ENCODE measurements at regions not wholly inside any gene's neighbourhood (a gene's known extent, or its start where the extent isn't known, plus 50 kb on each side); places are given as distances from the start of the nearest gene placed in this dataset.

GRCh38 chr4:164529058-164529457 lies 224.9 kb upstream of the SMIM31 start:
- no peak overlapping the region for H3K9ac ChIP-seq (ENCODE audit: low read depth in 1 of 2, low read length in 2 of 2)
- no peaks in the 10 kb centered on the region for H3K9me3 ChIP-seq (ENCODE audit: control insufficient read depth in 4 of 4, low read length in 3 of 4)
- no peaks in the 10 kb centered on the region for H3K4me1 ChIP-seq (ENCODE audit: control insufficient read depth in 4 of 4, insufficient read depth in 4 of 4, low read length in 3 of 4)
- TF ChIP-seq JUND (IDR thresholded peaks at IDR 0.05) (no peak), ATF3 (IDR thresholded peaks at IDR 0.05) (no peak), YY1 (IDR thresholded peaks at IDR 0.05) (no peak), HNF4G (IDR thresholded peaks at IDR 0.05) (no peak), EGR1 (IDR thresholded peaks at IDR 0.05; ENCODE audit: low read depth in 2 of 2) (no peak)
- 72% methylated on average over 2 of the region's 2 CpGs for WGBS
- H3K4me3 ChIP-seq (ENCODE audit: low read depth in 1 of 3, low read length in 3 of 3): no peak overlapping the region
- no peaks in the 10 kb centered on the region for H3K36me3 ChIP-seq (ENCODE audit: control insufficient read depth in 4 of 4, insufficient read depth in 3 of 4, low read depth in 1 of 4, low read length in 3 of 4)
- no peak for DNase-seq (ENCODE audit: low spot score)
- no peak overlapping the region for H3K27ac ChIP-seq (ENCODE audit: low read depth in 1 of 2, low read length in 2 of 2)
- H3K27me3 ChIP-seq (ENCODE audit: control insufficient read depth in 4 of 4, insufficient read depth in 4 of 4, low read length in 3 of 4): peaks cover 0 to 2% (median 0%) of the 10 kb centered on the region in 4 donors

- Histone ChIP-seq H3K4me1 (ENCODE audit: control insufficient read depth in 4 of 4, insufficient read depth in 4 of 4, low read length in 3 of 4) (no peaks in the 10 kb centered on the region), H3K27me3 (ENCODE audit: control insufficient read depth in 4 of 4, insufficient read depth in 4 of 4, low read length in 3 of 4) (peaks cover 0 to 2% (median 0%) of the 10 kb centered on the region in 4 donors), H3K4me3 (ENCODE audit: low read depth in 1 of 3, low read length in 3 of 3) (no peak overlapping the region), H3K9me3 (ENCODE audit: control insufficient read depth in 4 of 4, low read length in 3 of 4) (no peaks in the 10 kb centered on the region), H3K36me3 (ENCODE audit: control insufficient read depth in 4 of 4, insufficient read depth in 3 of 4, low read depth in 1 of 4, low read length in 3 of 4) (no peaks in the 10 kb centered on the region), H3K9ac (ENCODE audit: low read depth in 1 of 2, low read length in 2 of 2) (no peak overlapping the region), H3K27ac (ENCODE audit: low read depth in 1 of 2, low read length in 2 of 2) (no peak overlapping the region)
- no peak for DNase-seq (ENCODE audit: low spot score)
- 81% methylated on average over 5 of the region's 5 CpGs for WGBS
- no peak for TF ChIP-seq HNF4G (IDR thresholded peaks at IDR 0.05)
- no peak for TF ChIP-seq ZBTB33 (IDR thresholded peaks at IDR 0.05)
- TF ChIP-seq JUND (IDR thresholded peaks at IDR 0.05): no peak
- no peak for TF ChIP-seq ATF3 (IDR thresholded peaks at IDR 0.05)
- TF ChIP-seq FOXA2 (IDR thresholded peaks at IDR 0.05): no peak
- no peak for TF ChIP-seq SP1 (IDR thresholded peaks at IDR 0.05)
- TF ChIP-seq CTCF (IDR thresholded peaks at IDR 0.05; ENCODE audit: low read depth, low read length, missing input control): no peak
- TF ChIP-seq FOXA1 (IDR thresholded peaks at IDR 0.05): no peak
- TF ChIP-seq REST (IDR thresholded peaks at IDR 0.05): no peak
- no peak for TF ChIP-seq TAF1 (conservative IDR thresholded peaks at IDR 0.05)
- no peak for TF ChIP-seq NR2F2 (IDR thresholded peaks at IDR 0.05)
- TF ChIP-seq YY1 (IDR thresholded peaks at IDR 0.05): no peak
- no peak for TF ChIP-seq RXRA (IDR thresholded peaks at IDR 0.05)
- TF ChIP-seq GABPA (IDR thresholded peaks at IDR 0.05 in 1 of 2, conservative IDR thresholded peaks at IDR 0.05 in 1 of 2): no peak
- TF ChIP-seq MAX (IDR thresholded peaks at IDR 0.05): no peak
These were observed 224.4 kb upstream of the SMIM31 start for GRCh38 chr4:164529486-164529885.

Data from liver (tissue), 8 donors.